GM19025 (cell line): ENCODE measurements at regions not wholly inside any gene's neighbourhood (a gene's known extent, or its start where the extent isn't known, plus 50 kb on each side); places are given as distances from the start of the nearest gene placed in this dataset.
"Not testable (repeated sequence)": the region's sequence is repeated elsewhere in the genome, so short reads cannot be mapped to it uniquely, and the experiment has no call there.

Experiments
- ATAC-seq: cut with Tn5 transposase; IDR thresholded peaks from one replicate; pipeline ENCODE4 v1.9.1; 2021; ENCODE audit warnings: mild to moderate bottlenecking, low read depth, moderate library complexity; ENCODE audit not compliant: unreplicated experiment

- ATAC-seq: no peak
These were observed 115.4 kb downstream of the PFDN4 start for GRCh38 chr20:54323227-54323734.

- ATAC-seq: no peak
These were observed 116.2 kb downstream of the PFDN4 start for GRCh38 chr20:54324041-54324440.

DNA sequence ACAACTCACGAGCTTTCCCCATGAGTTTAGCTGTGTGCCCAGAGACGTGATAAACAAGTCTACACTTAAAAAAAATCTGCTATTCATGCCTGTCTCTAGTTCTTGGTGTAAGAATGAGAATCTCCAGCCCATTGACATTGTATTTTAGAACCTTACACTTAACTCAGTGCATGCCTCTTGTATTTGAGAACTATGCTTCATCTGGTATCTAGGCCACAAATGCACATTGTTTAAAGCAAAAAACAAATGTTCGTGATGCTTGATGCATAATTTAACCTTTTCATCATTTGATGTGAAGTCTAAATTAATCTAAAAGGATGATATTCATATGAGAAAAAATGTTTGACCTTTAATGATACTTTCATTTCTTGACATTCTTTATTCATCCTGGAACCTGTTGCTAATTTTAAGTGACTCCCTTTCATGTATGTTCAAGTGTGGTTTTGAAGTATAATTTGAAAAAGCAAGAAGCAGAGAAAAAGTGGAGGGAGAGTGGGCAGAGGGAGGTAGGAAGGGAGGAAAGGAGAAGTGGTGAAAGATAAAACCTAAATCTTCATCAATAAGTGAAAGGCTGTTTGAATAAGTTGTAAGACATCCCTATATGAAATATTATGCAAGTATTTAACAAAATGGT lies 116.9 kb downstream of the PFDN4 start:
- ATAC-seq: no peak

GRCh38 chr20:54335299-54335698 lies 127.4 kb downstream of the PFDN4 start:
- no peak for ATAC-seq

DNA sequence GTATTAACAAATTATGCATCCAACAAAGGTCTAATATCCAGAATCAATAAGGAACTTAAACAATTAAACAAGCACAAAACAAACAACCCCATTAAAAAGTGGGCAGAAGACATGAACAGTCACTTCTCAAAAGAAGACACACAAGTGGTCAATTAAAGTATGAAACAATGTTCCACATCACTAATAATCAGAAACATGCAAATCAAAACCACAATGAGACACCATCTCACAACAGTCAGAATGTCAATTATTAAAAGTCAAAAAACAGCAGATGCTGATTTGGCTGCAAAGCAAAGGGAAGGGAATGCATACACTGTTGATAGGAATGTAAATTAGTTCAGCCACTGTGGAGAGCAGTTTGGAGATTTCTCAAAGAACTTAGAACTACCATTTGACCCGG lies 129.3 kb downstream of the PFDN4 start:
- no peak for ATAC-seq

GRCh38 chr20:54339093-54339492 lies 131.2 kb downstream of the PFDN4 start:
- ATAC-seq: no peak

DNA sequence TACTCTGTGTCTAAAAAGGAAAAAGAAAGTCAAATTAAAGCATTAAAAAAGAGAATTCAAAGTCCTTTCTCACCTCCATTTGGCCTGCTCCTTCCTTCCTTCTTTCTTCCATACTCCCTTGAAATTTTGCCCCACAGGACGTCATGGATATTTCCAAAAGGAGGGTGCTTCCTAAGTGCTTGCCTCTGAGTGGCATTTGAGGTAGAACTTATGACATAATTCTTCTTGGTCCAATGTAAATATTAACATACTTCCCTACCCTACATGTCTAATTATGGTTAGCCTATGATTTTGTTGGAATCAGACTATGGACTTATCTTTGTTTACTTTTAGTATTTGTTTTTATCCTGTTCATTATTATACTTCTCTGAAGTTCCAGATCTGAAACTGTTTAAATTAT lies 132.3 kb downstream of the PFDN4 start:
- no peak for ATAC-seq

GRCh38 chr20:54340667-54341081 lies 132.8 kb downstream of the PFDN4 start:
- ATAC-seq: no peak

DNA sequence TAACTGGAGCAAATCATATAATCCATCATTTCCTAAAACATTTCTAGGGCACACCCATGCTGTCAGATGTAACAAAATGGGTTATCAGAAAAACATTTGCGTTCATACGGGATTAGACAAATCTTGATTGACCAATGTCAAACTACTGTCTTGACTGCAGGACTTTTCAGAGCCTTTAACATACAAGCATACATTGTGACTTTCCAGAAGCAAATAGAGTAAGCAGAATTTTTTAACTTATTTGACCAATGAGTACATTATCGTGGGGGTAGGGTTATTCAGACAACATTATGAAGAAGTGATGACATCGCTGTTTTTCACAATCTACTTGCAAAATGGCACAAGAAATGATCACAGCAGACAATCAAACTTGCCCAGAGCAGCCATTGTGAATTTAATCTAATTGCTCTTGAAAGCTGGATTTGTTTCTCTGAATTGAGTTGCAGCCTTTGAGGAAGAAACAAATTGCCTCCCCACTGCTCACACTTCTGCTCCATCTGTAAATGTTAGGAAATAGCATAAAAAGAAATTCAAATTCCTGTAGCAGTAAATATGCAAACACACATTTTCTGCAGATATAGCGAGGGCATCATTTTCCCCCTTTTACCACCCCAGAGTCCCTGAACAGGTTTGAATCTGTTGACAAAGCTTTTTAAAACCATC lies 133.0 kb upstream of the DOK5 start:
- ATAC-seq: no peak

DNA sequence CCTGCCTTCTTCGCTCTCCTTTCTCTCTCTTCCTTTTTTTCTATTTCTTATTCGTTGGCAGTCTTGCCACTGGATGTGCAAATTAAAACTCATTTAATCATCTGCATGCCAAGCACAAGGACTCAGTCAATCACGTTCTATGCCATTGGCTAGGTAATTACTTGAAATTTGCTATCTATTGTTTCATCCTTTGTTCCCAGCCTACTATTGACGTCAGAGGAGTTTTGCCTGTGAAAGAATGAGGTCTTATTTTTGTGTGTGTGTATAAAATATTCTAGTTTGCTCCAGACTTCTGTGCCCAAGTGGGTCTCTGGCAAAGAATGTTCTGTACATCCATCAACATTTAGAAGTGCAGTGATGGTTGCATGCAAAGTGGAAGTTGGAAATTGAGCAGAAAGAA lies 132.3 kb upstream of the DOK5 start:
- no peak for ATAC-seq

GRCh38 chr20:54343634-54344033 lies 131.8 kb upstream of the DOK5 start:
- ATAC-seq: no peak

DNA sequence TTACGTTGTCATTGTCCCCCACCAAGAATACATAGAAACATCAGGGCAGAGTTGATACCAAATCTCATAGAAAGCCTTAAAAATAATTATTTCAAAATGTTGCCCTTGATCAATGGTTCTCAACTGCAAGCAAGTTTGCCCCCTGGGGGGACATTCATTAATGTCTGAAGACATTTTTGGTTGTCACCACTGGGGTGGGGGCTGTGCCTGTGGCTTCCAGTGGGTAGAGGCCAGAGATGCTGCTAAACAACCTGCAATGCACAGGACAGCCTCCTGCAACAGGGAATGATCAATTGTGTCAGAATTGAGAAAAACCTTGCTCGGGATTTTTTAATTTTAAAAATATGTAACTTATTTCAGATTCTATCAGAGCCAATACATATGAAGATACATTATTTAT lies 130.6 kb upstream of the DOK5 start:
- no peak for ATAC-seq

DNA sequence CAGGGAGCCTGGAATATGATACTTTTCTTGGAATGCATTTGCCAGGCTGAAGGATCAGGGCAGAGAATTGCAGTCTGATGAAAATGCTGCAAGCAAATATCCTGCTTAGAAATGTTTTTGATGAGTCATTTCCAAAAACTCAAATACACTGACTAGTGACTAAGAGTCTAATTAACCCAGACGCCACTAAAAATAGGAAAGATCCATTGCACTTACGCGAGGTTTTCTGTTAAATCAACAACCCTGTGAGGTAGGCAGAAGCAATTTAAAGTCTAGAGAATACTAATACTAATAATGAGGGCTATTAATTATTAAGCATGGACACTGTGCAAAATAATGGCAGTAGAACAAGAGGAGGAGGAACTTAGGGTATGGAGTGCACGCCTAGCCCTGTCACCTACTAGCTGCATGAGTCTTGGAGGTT lies 130.1 kb upstream of the DOK5 start:
- peak; percentile 70 for ATAC-seq

DNA sequence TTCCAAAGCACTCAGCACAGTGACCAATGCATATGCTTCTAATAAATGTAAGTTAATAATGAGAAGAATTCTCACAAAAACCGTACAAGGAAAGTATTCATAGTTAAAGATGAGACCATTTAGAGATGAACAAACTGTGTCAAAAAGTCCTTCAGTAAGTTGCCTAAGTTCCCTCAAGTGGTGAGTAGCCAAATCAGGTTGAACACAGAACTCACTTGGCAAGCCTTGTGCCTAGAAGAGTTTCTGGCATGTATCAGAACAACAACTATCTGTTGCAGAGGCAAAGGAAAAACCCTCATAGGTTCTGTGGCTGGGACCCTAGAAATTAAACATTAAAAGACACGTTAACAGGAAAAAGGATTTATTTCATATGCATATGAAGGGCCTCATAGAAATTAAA lies 129.6 kb upstream of the DOK5 start:
- ATAC-seq: peak; percentile 8

DNA sequence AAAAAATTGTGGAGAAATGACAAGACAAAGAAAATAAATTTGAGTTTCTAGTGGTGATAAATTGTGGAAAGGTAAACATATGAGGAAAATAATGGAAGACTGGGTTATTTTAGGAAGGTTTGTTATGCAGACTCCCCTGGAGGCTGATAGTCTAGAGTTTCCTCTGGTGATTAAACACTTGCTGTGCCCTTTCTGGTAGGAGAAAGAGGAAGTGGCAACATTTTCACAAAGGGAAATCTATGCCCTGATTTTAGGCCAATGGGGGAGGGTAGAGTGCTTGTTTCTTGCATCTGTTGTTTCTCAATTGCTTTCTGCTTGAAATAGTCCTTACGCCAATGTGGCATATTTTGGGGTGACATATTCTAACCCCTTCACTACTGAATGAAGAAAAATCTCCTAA lies 129.1 kb upstream of the DOK5 start:
- ATAC-seq: no peak

- no peak for ATAC-seq
These were observed 128.1 kb upstream of the DOK5 start for GRCh38 chr20:54347166-54347833.

GRCh38 chr20:54350415-54350814 lies 125.0 kb upstream of the DOK5 start:
- no peak for ATAC-seq

GRCh38 chr20:54351371-54352136 lies 123.8 kb upstream of the DOK5 start:
- ATAC-seq: no peak

DNA sequence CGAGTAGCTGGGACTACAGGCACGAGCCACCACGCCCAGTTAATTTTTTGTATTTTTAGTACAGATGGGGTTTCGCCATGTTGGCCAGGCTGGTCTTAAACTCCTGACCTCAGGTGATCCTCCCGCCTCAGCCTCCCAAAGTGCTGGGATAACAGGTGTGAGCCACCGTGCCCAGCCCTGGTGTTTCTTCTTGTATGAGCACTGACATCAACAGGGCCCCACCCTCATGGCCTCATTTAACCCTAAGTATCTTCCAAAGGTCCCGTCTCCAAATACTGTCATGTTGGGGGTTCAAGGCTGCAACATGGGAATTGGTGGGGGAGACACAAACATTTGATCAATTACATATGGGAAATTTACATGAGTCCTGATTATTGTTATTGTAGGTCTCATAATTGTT lies 122.9 kb upstream of the DOK5 start:
- ATAC-seq: not testable (repeated sequence)

- ATAC-seq: no peak
These were observed 122.1 kb upstream of the DOK5 start for GRCh38 chr20:54353292-54353691.
